ENCODE measurements at regions not wholly inside any gene's neighbourhood (a gene's known extent, or its start where the extent isn't known, plus 50 kb on each side); places are given as distances from the start of the nearest gene placed in this dataset.

GRCh38 chr5:136631186-136631585 lies 265.8 kb upstream of the TRPC7 start:
- no peaks in the 10 kb centered on the region for H3K4me1 Mint-ChIP-seq
- H3K36me3 Mint-ChIP-seq = no peaks in the 10 kb centered on the region
- DNase-seq (ENCODE audit: low spot score in 2 of 2) (no peak), ATAC-seq (ENCODE audit: low read depth) (no peak)
- no peak overlapping the region for H3K27ac Mint-ChIP-seq
- no peaks in the 10 kb centered on the region for H3K9me3 Mint-ChIP-seq
- H3K4me3 Mint-ChIP-seq = no peak overlapping the region
- H3K27me3 Mint-ChIP-seq = no peaks in the 10 kb centered on the region

- Mint-ChIP-seq H3K27ac (no peak overlapping the region), H3K36me3 (no peaks in the 10 kb centered on the region)
Observed at GRCh38 chr5:136629125-136629792, 263.9 kb upstream of the TRPC7 start.

GRCh38 chr5:136626531-136626930 lies 261.2 kb upstream of the TRPC7 start:
- no peak for ATAC-seq (ENCODE audit: low read depth)
- no peaks in the 10 kb centered on the region for H3K27me3 Mint-ChIP-seq

More at GRCh38 chr5:136629125-136629792, 263.9 kb upstream of the TRPC7 start:
- H3K9me3 Mint-ChIP-seq = no peaks in the 10 kb centered on the region
- ATAC-seq (ENCODE audit: low read depth) (no peak), DNase-seq (ENCODE audit: low spot score in 2 of 2) (no peak)
- no peaks in the 10 kb centered on the region for H3K27me3 Mint-ChIP-seq
- no peaks in the 10 kb centered on the region for H3K4me1 Mint-ChIP-seq
- H3K4me3 Mint-ChIP-seq = no peak overlapping the region

GRCh38 chr5:136622747-136623146 lies 257.4 kb upstream of the TRPC7 start:
- Mint-ChIP-seq H3K36me3 (no peaks in the 10 kb centered on the region), H3K9me3 (peaks cover 5% of the 10 kb centered on the region), H3K4me3 (no peak overlapping the region), H3K4me1 (no peaks in the 10 kb centered on the region), H3K27me3 (no peaks in the 10 kb centered on the region), H3K27ac (no peak overlapping the region)
- ATAC-seq (ENCODE audit: low read depth) = no peak
- DNase-seq (ENCODE audit: low spot score in 2 of 2) = no peak

More at GRCh38 chr5:136626531-136626930, 261.2 kb upstream of the TRPC7 start:
- Mint-ChIP-seq H3K9me3 (peaks cover 5% of the 10 kb centered on the region), H3K4me3 (no peak overlapping the region), H3K4me1 (no peaks in the 10 kb centered on the region), H3K27ac (no peak overlapping the region), H3K36me3 (no peaks in the 10 kb centered on the region)
- no peak for DNase-seq (ENCODE audit: low spot score in 2 of 2)

GRCh38 chr5:136621743-136622142 lies 256.4 kb upstream of the TRPC7 start:
- Mint-ChIP-seq H3K36me3 (no peaks in the 10 kb centered on the region), H3K27ac (no peak overlapping the region), H3K27me3 (no peaks in the 10 kb centered on the region), H3K9me3 (peaks cover 5% of the 10 kb centered on the region), H3K4me3 (no peak overlapping the region), H3K4me1 (no peaks in the 10 kb centered on the region)
- DNase-seq (ENCODE audit: low spot score in 2 of 2) = no peak
- no peak for ATAC-seq (ENCODE audit: low read depth)

- Mint-ChIP-seq H3K9me3 (peaks cover 5% of the 10 kb centered on the region), H3K27me3 (no peaks in the 10 kb centered on the region), H3K4me1 (no peaks in the 10 kb centered on the region), H3K36me3 (no peaks in the 10 kb centered on the region), H3K27ac (no peak overlapping the region), H3K4me3 (no peak overlapping the region)
- DNase-seq (ENCODE audit: low spot score in 2 of 2) = no peak
- ATAC-seq (ENCODE audit: low read depth) = no peak
Observed at GRCh38 chr5:136620621-136621020, 255.3 kb upstream of the TRPC7 start.

GRCh38 chr5:136620016-136620419 lies 254.7 kb upstream of the TRPC7 start:
- Mint-ChIP-seq H3K36me3 (no peaks in the 10 kb centered on the region), H3K4me1 (no peaks in the 10 kb centered on the region), H3K27ac (no peak overlapping the region), H3K9me3 (peaks cover 5% of the 10 kb centered on the region), H3K27me3 (no peaks in the 10 kb centered on the region), H3K4me3 (no peak overlapping the region)
- ATAC-seq (ENCODE audit: low read depth) (no peak), DNase-seq (ENCODE audit: low spot score in 2 of 2) (no peak)

- Mint-ChIP-seq H3K9me3 (peaks cover 5% of the 10 kb centered on the region), H3K36me3 (no peaks in the 10 kb centered on the region), H3K27me3 (no peaks in the 10 kb centered on the region), H3K27ac (no peak overlapping the region), H3K4me1 (no peaks in the 10 kb centered on the region), H3K4me3 (no peak overlapping the region)
- no peak for DNase-seq (ENCODE audit: low spot score in 2 of 2)
- no peak for ATAC-seq (ENCODE audit: low read depth)
Observed at GRCh38 chr5:136619556-136619955, 254.2 kb upstream of the TRPC7 start.

GRCh38 chr5:136615251-136616119 lies 250.1 kb upstream of the TRPC7 start:
- H3K4me1 Mint-ChIP-seq = no peaks in the 10 kb centered on the region
- no peak overlapping the region for H3K27ac Mint-ChIP-seq
- H3K27me3 Mint-ChIP-seq = no peaks in the 10 kb centered on the region
- H3K4me3 Mint-ChIP-seq = no peak overlapping the region
- no peak for ATAC-seq (ENCODE audit: low read depth)
- DNase-seq (ENCODE audit: low spot score in 2 of 2) = no peak
- H3K36me3 Mint-ChIP-seq = no peaks in the 10 kb centered on the region
- peaks cover 1% of the 10 kb centered on the region for H3K9me3 Mint-ChIP-seq

- Mint-ChIP-seq H3K9me3 (peaks cover 1% of the 10 kb centered on the region), H3K4me3 (no peak overlapping the region), H3K27me3 (no peaks in the 10 kb centered on the region), H3K4me1 (no peaks in the 10 kb centered on the region), H3K27ac (no peak overlapping the region), H3K36me3 (no peaks in the 10 kb centered on the region)
- DNase-seq (ENCODE audit: low spot score in 2 of 2) = no peak
- no peak for ATAC-seq (ENCODE audit: low read depth)
Observed at GRCh38 chr5:136613230-136613629, 247.9 kb upstream of the TRPC7 start.

GRCh38 chr5:136605638-136606037 lies 240.3 kb upstream of the TRPC7 start:
- no peak overlapping the region for H3K4me3 Mint-ChIP-seq

GRCh38 chr5:136600306-136600705 lies 235.0 kb upstream of the TRPC7 start:
- ATAC-seq (ENCODE audit: low read depth) = no peak
- Mint-ChIP-seq H3K9me3 (peaks cover 12% of the 10 kb centered on the region), H3K4me1 (no peaks in the 10 kb centered on the region), H3K36me3 (peaks cover 5% of the 10 kb centered on the region), H3K4me3 (no peak overlapping the region), H3K27ac (no peak overlapping the region), H3K27me3 (no peaks in the 10 kb centered on the region)
- DNase-seq (ENCODE audit: low spot score in 2 of 2) = no peak

More at GRCh38 chr5:136605638-136606037, 240.3 kb upstream of the TRPC7 start:
- no peaks in the 10 kb centered on the region for H3K27me3 Mint-ChIP-seq
- H3K9me3 Mint-ChIP-seq = peaks cover 10% of the 10 kb centered on the region
- H3K4me1 Mint-ChIP-seq = no peaks in the 10 kb centered on the region
- DNase-seq (ENCODE audit: low spot score in 2 of 2) = no peak
- no peak for ATAC-seq (ENCODE audit: low read depth)
- H3K36me3 Mint-ChIP-seq = peaks cover 5% of the 10 kb centered on the region
- no peak overlapping the region for H3K27ac Mint-ChIP-seq

GRCh38 chr5:136598802-136599404 lies 233.6 kb upstream of the TRPC7 start:
- no peaks in the 10 kb centered on the region for H3K4me1 Mint-ChIP-seq
- H3K27ac Mint-ChIP-seq = no peak overlapping the region
- H3K36me3 Mint-ChIP-seq = peaks cover 5% of the 10 kb centered on the region
- no peak overlapping the region for H3K4me3 Mint-ChIP-seq
- H3K9me3 Mint-ChIP-seq = peaks cover 12% of the 10 kb centered on the region
- DNase-seq (ENCODE audit: low spot score in 2 of 2) (no peak), ATAC-seq (ENCODE audit: low read depth) (no peak)
- no peaks in the 10 kb centered on the region for H3K27me3 Mint-ChIP-seq

- H3K4me3 Mint-ChIP-seq = no peak overlapping the region
- no peaks in the 10 kb centered on the region for H3K27me3 Mint-ChIP-seq
- H3K9me3 Mint-ChIP-seq = peaks cover 4% of the 10 kb centered on the region
- DNase-seq (ENCODE audit: low spot score in 2 of 2) = no peak
- no peak overlapping the region for H3K27ac Mint-ChIP-seq
- H3K4me1 Mint-ChIP-seq = no peaks in the 10 kb centered on the region
- no peak for ATAC-seq (ENCODE audit: low read depth)
- no peaks in the 10 kb centered on the region for H3K36me3 Mint-ChIP-seq
Observed at GRCh38 chr5:136594416-136594815, 229.1 kb upstream of the TRPC7 start.

Measured in memory B cell (primary cell).